ENCODE measurements at regions not wholly inside any gene's neighbourhood (a gene's known extent, or its start where the extent isn't known, plus 50 kb on each side); places are given as distances from the start of the nearest gene placed in this dataset.

DNA sequence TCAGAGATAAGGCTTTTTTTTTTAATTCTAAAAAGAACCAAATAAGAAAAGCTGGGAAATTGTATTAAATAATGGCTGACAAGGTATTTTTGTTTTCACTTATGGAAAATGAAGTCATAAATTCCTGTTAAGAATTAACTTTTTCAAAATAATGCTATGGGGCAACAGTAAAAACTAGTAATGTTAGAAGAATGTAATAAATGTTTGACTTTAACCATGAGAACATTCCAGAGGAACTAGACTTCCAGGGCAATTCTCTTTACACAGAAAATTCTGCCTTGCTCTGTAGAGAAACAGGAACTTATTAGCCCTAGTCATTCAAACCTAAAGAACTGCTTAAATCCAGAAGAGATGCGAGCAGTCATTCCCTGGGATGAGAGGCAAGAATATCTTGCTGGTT, 571.1 kb downstream of the IPMK start:
- no peaks in the 10 kb centered on the region for H3K4me1 ChIP-seq (ENCODE audit: insufficient read depth)
- no peaks in the 10 kb centered on the region for H3K27me3 ChIP-seq (ENCODE audit: insufficient read depth)
- no peak overlapping the region for H3K4me3 ChIP-seq
- ATAC-seq (no peak), DNase-seq (ENCODE audit: low spot score) (no peak)
- no peaks in the 10 kb centered on the region for H3K36me3 Mint-ChIP-seq (ENCODE audit: low read depth)
- no peaks in the 10 kb centered on the region for H3K9me2 ChIP-seq (ENCODE audit: insufficient read depth)
- H3K4me3 Mint-ChIP-seq: no peak overlapping the region
- H3K36me3 ChIP-seq (ENCODE audit: insufficient read depth): no peaks in the 10 kb centered on the region
- no peaks in the 10 kb centered on the region for H3K9me3 Mint-ChIP-seq
- H3F3A ChIP-seq (replicated peaks; ENCODE audit: low read depth): no peaks in the 10 kb centered on the region
- H3K27me3 Mint-ChIP-seq (ENCODE audit: insufficient read depth, low read depth, poor library complexity): no peaks in the 10 kb centered on the region
- H3K27ac ChIP-seq (ENCODE audit: low read depth): no peak overlapping the region
- no peak overlapping the region for H3K27ac Mint-ChIP-seq
- TF ChIP-seq EZH2 (IDR thresholded peaks at IDR 0.05; ENCODE audit: low read depth, unreplicated experiment) (no peak), POLR2AphosphoS5 (IDR thresholded peaks at IDR 0.05; ENCODE audit: low read depth) (no peak), ZNF331 (CRISPR knock-in tag; IDR thresholded peaks at IDR 0.05; ENCODE audit: low read depth) (no peak), ZNF114 (CRISPR knock-in tag; IDR thresholded peaks at IDR 0.05) (no peak), CREB1 (CRISPR knock-in tag; IDR thresholded peaks at IDR 0.05; ENCODE audit: low read depth) (no peak), EZH2phosphoT487 (IDR thresholded peaks at IDR 0.05; ENCODE audit: unreplicated experiment) (no peak), JUNB (IDR thresholded peaks at IDR 0.05; ENCODE audit: unreplicated experiment) (no peak), NANOG (IDR thresholded peaks at IDR 0.05; ENCODE audit: borderline replicate concordance) (no peak), STAT1 (IDR thresholded peaks at IDR 0.05; ENCODE audit: unreplicated experiment) (no peak)
- TF ChIP-seq, protein P1, sequence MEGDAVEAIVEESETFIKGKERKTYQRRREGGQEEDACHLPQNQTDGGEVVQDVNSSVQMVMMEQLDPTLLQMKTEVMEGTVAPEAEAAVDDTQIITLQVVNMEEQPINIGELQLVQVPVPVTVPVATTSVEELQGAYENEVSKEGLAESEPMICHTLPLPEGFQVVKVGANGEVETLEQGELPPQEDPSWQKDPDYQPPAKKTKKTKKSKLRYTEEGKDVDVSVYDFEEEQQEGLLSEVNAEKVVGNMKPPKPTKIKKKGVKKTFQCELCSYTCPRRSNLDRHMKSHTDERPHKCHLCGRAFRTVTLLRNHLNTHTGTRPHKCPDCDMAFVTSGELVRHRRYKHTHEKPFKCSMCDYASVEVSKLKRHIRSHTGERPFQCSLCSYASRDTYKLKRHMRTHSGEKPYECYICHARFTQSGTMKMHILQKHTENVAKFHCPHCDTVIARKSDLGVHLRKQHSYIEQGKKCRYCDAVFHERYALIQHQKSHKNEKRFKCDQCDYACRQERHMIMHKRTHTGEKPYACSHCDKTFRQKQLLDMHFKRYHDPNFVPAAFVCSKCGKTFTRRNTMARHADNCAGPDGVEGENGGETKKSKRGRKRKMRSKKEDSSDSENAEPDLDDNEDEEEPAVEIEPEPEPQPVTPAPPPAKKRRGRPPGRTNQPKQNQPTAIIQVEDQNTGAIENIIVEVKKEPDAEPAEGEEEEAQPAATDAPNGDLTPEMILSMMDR (conservative IDR thresholded peaks at IDR 0.05; ENCODE audit: low read depth in 2 of 2): no peak
- TF ChIP-seq, protein P2, sequence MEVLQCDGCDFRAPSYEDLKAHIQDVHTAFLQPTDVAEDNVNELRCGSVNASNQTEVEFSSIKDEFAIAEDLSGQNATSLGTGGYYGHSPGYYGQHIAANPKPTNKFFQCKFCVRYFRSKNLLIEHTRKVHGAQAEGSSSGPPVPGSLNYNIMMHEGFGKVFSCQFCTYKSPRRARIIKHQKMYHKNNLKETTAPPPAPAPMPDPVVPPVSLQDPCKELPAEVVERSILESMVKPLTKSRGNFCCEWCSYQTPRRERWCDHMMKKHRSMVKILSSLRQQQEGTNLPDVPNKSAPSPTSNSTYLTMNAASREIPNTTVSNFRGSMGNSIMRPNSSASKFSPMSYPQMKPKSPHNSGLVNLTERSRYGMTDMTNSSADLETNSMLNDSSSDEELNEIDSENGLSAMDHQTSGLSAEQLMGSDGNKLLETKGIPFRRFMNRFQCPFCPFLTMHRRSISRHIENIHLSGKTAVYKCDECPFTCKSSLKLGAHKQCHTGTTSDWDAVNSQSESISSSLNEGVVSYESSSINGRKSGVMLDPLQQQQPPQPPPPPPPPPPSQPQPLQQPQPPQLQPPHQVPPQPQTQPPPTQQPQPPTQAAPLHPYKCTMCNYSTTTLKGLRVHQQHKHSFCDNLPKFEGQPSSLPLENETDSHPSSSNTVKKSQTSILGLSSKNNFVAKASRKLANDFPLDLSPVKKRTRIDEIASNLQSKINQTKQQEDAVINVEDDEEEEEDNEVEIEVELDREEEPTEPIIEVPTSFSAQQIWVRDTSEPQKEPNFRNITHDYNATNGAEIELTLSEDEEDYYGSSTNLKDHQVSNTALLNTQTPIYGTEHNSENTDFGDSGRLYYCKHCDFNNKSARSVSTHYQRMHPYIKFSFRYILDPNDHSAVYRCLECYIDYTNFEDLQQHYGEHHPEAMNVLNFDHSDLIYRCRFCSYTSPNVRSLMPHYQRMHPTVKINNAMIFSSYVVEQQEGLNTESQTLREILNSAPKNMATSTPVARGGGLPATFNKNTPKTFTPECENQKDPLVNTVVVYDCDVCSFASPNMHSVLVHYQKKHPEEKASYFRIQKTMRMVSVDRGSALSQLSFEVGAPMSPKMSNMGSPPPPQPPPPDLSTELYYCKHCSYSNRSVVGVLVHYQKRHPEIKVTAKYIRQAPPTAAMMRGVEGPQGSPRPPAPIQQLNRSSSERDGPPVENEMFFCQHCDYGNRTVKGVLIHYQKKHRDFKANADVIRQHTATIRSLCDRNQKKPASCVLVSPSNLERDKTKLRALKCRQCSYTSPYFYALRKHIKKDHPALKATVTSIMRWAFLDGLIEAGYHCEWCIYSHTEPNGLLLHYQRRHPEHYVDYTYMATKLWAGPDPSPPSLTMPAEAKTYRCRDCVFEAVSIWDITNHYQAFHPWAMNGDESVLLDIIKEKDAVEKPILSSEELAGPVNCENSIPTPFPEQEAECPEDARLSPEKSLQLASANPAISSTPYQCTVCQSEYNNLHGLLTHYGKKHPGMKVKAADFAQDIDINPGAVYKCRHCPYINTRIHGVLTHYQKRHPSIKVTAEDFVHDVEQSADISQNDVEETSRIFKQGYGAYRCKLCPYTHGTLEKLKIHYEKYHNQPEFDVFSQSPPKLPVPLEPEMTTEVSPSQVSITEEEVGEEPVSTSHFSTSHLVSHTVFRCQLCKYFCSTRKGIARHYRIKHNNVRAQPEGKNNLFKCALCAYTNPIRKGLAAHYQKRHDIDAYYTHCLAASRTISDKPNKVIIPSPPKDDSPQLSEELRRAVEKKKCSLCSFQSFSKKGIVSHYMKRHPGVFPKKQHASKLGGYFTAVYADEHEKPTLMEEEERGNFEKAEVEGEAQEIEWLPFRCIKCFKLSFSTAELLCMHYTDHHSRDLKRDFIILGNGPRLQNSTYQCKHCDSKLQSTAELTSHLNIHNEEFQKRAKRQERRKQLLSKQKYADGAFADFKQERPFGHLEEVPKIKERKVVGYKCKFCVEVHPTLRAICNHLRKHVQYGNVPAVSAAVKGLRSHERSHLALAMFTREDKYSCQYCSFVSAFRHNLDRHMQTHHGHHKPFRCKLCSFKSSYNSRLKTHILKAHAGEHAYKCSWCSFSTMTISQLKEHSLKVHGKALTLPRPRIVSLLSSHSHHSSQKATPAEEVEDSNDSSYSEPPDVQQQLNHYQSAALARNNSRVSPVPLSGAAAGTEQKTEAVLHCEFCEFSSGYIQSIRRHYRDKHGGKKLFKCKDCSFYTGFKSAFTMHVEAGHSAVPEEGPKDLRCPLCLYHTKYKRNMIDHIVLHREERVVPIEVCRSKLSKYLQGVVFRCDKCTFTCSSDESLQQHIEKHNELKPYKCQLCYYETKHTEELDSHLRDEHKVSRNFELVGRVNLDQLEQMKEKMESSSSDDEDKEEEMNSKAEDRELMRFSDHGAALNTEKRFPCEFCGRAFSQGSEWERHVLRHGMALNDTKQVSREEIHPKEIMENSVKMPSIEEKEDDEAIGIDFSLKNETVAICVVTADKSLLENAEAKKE (CRISPR knock-in tag; IDR thresholded peaks at IDR 0.05): no peak
- TF ChIP-seq, protein P3, sequence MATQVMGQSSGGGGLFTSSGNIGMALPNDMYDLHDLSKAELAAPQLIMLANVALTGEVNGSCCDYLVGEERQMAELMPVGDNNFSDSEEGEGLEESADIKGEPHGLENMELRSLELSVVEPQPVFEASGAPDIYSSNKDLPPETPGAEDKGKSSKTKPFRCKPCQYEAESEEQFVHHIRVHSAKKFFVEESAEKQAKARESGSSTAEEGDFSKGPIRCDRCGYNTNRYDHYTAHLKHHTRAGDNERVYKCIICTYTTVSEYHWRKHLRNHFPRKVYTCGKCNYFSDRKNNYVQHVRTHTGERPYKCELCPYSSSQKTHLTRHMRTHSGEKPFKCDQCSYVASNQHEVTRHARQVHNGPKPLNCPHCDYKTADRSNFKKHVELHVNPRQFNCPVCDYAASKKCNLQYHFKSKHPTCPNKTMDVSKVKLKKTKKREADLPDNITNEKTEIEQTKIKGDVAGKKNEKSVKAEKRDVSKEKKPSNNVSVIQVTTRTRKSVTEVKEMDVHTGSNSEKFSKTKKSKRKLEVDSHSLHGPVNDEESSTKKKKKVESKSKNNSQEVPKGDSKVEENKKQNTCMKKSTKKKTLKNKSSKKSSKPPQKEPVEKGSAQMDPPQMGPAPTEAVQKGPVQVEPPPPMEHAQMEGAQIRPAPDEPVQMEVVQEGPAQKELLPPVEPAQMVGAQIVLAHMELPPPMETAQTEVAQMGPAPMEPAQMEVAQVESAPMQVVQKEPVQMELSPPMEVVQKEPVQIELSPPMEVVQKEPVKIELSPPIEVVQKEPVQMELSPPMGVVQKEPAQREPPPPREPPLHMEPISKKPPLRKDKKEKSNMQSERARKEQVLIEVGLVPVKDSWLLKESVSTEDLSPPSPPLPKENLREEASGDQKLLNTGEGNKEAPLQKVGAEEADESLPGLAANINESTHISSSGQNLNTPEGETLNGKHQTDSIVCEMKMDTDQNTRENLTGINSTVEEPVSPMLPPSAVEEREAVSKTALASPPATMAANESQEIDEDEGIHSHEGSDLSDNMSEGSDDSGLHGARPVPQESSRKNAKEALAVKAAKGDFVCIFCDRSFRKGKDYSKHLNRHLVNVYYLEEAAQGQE (IDR thresholded peaks at IDR 0.05; ENCODE audit: unreplicated experiment): no peak
- TF ChIP-seq, protein P4, sequence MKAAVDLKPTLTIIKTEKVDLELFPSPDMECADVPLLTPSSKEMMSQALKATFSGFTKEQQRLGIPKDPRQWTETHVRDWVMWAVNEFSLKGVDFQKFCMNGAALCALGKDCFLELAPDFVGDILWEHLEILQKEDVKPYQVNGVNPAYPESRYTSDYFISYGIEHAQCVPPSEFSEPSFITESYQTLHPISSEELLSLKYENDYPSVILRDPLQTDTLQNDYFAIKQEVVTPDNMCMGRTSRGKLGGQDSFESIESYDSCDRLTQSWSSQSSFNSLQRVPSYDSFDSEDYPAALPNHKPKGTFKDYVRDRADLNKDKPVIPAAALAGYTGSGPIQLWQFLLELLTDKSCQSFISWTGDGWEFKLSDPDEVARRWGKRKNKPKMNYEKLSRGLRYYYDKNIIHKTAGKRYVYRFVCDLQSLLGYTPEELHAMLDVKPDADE (IDR thresholded peaks at IDR 0.05): no peak
- no peaks in the 10 kb centered on the region for H3K79me2 ChIP-seq (replicated peaks; ENCODE audit: insufficient read depth)
- H4K20me1 ChIP-seq (replicated peaks; ENCODE audit: insufficient read depth): no peaks in the 10 kb centered on the region
- H3K4me2 ChIP-seq: no peak overlapping the region
- H3K4me1 Mint-ChIP-seq: no peaks in the 10 kb centered on the region
- no peak overlapping the region for H2AFZ ChIP-seq
